ENCODE measurements at regions not wholly inside any gene's neighbourhood (a gene's known extent, or its start where the extent isn't known, plus 50 kb on each side); places are given as distances from the start of the nearest gene placed in this dataset.
"Not testable (repeated sequence)": the region's sequence is repeated elsewhere in the genome, so short reads cannot be mapped to it uniquely, and the experiment has no call there.

GRCh38 chr4:66367043-66367660 lies 696.9 kb upstream of the EPHA5 start:
- ChIA-PET POLR2A (no interaction called here), CTCF (no interaction called here)
- Histone ChIP-seq H3K27ac (ENCODE audit: low read depth, low read length) (no peak overlapping the region), H3K4me3 (ENCODE audit: low read depth, low read length) (no peak overlapping the region), H3K9me3 (ENCODE audit: control insufficient read depth, insufficient read depth, low read length) (peaks cover 7% of the 10 kb centered on the region), H3K27me3 (ENCODE audit: control insufficient read depth, insufficient read depth, low read length) (no peaks in the 10 kb centered on the region)
- DNase-seq (ENCODE audit: low read depth, low spot score): no peak
- TF ChIP-seq CTCF (IDR thresholded peaks at IDR 0.05; ENCODE audit: low read depth, low read length): no peak

GRCh38 chr4:66360395-66360794 lies 690.1 kb upstream of the EPHA5 start:
- POLR2A ChIA-PET, CTCF ChIA-PET: not testable (repeated sequence)

DNA sequence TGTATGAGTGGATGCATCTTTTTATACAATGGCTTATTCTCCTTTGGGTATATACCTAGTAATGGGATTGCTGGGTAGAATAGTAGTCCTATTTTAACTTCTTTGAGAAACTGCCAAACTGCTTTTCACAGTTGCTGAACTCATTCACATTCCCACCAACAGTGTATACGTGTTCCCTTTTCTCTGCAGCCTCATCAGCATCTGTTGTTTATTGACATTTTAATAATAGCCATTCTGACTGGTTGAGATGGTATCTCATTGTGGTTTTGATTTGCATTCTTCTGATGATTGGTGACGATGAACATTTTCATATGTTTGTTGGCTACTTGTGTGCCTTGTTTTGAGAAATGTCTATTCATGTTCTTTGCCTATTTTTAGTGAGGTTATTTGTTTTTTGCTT lies 687.0 kb upstream of the EPHA5 start:
- DNase-seq (ENCODE audit: low read depth, low spot score): no peak
- POLR2A ChIA-PET: no interaction called here
- Histone ChIP-seq H3K27ac (ENCODE audit: low read depth, low read length) (no peak overlapping the region), H3K4me3 (ENCODE audit: low read depth, low read length) (no peak overlapping the region), H3K27me3 (ENCODE audit: control insufficient read depth, insufficient read depth, low read length) (no peaks in the 10 kb centered on the region), H3K9me3 (ENCODE audit: control insufficient read depth, insufficient read depth, low read length) (peaks cover 4% of the 10 kb centered on the region; the same call in 1 of the 2 replicates)
- CTCF ChIA-PET: no interaction called here
- TF ChIP-seq CTCF (IDR thresholded peaks at IDR 0.05; ENCODE audit: low read depth, low read length): no peak

More at GRCh38 chr4:66360395-66360794, 690.1 kb upstream of the EPHA5 start:
- not testable (repeated sequence) for H3K27ac ChIP-seq (ENCODE audit: low read depth, low read length); H3K4me3 ChIP-seq (ENCODE audit: low read depth, low read length); H3K27me3 ChIP-seq (ENCODE audit: control insufficient read depth, insufficient read depth, low read length); DNase-seq (ENCODE audit: low read depth, low spot score); H3K9me3 ChIP-seq (ENCODE audit: control insufficient read depth, insufficient read depth, low read length)

DNA sequence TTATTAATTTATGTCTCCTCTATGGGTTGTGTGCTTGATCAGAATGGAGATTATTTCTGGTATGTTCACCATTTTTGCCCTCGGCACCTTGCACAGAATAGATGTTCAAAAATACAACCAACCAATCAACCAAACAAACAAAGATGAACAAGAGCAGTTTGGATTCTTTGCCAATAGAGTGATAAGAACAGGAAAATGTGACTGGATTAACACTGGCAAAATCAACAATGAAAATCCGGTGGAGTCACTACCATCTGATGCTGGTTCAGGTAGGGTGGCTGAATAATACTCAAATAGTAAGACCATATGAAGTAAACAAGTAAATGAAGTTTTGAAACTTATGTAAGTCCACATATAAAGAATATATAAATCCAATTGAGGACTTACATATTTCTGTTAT lies 685.0 kb upstream of the EPHA5 start:
- no peaks in the 10 kb centered on the region for H3K27me3 ChIP-seq (ENCODE audit: control insufficient read depth, insufficient read depth, low read length)
- no peak overlapping the region for H3K27ac ChIP-seq (ENCODE audit: low read depth, low read length)
- H3K9me3 ChIP-seq (ENCODE audit: control insufficient read depth, insufficient read depth, low read length): no peaks in the 10 kb centered on the region
- H3K4me3 ChIP-seq (ENCODE audit: low read depth, low read length): no peak overlapping the region
- ChIA-PET CTCF (no interaction called here), POLR2A (no interaction called here)
- no peak for TF ChIP-seq CTCF (IDR thresholded peaks at IDR 0.05; ENCODE audit: low read depth, low read length)
- DNase-seq (ENCODE audit: low read depth, low spot score): no peak

DNA sequence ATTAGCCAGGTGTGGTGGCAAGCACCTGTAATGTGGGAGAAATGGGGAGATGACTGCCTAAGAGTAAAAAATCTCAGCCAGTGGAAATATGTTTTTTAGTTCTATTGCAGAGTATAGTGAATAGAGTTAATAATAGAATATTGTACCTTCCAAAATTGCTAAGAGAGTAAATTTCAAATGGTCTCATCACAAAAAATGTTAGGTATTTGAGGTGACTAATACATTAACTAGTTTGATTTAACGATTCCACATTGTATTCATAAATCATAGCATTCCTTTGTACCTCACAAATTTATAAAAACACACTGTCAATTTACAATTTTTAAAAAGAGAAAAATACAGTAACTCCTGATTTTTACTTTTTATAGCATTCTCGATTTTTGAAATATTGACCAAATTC lies 681.5 kb upstream of the EPHA5 start:
- H3K4me3 ChIP-seq (ENCODE audit: low read depth, low read length): no peak overlapping the region
- CTCF ChIA-PET: no interaction called here

More for the DNA sequence above, 681.5 kb upstream of the EPHA5 start:
- TF ChIP-seq CTCF (IDR thresholded peaks at IDR 0.05; ENCODE audit: low read depth, low read length): no peak
- H3K9me3 ChIP-seq (ENCODE audit: control insufficient read depth, insufficient read depth, low read length): peaks cover 10% of the 10 kb centered on the region
- DNase-seq (ENCODE audit: low read depth, low spot score): no peak
- H3K27ac ChIP-seq (ENCODE audit: low read depth, low read length): no peak overlapping the region
- H3K27me3 ChIP-seq (ENCODE audit: control insufficient read depth, insufficient read depth, low read length): no peaks in the 10 kb centered on the region
- POLR2A ChIA-PET: no interaction called here

Measured in AG04450 (cell line).